ENCODE measurements at regions not wholly inside any gene's neighbourhood (a gene's known extent, or its start where the extent isn't known, plus 50 kb on each side); places are given as distances from the start of the nearest gene placed in this dataset.

- H3K4me3 Mint-ChIP-seq = no peak overlapping the region
- H3K9me3 Mint-ChIP-seq = peaks cover 0 to 38% (median 6%) of the 10 kb centered on the region in 9 donors
- POLR2A ChIA-PET = no interaction called here
- DNase-seq (no peak), ATAC-seq (no peak)
- no peaks in the 10 kb centered on the region for H3K4me1 Mint-ChIP-seq
- no peak overlapping the region for H3K27ac Mint-ChIP-seq
- no peaks in the 10 kb centered on the region for H3K27me3 Mint-ChIP-seq
- H3K36me3 Mint-ChIP-seq = no peaks in the 10 kb centered on the region
Observed at GRCh38 chr5:104297076-104297475, 734.5 kb upstream of the NUDT12 start.

- POLR2A ChIA-PET = no interaction called here
- H3K4me3 Mint-ChIP-seq = no peak overlapping the region
Observed at GRCh38 chr5:104295991-104296390, 733.4 kb upstream of the NUDT12 start.

GRCh38 chr5:104283136-104283535 is 720.5 kb upstream of the NUDT12 start:
- no peak overlapping the region for H3K27ac Mint-ChIP-seq
- DNase-seq (no peak), ATAC-seq (no peak)
- H3K4me3 Mint-ChIP-seq = no peak overlapping the region
- POLR2A ChIA-PET = no interaction called here
- H3K9me3 Mint-ChIP-seq = peaks cover 0 to 13% (median 9%) of the 10 kb centered on the region in 9 donors
- no peaks in the 10 kb centered on the region for H3K27me3 Mint-ChIP-seq
- no peaks in the 10 kb centered on the region for H3K36me3 Mint-ChIP-seq
- no peaks in the 10 kb centered on the region for H3K4me1 Mint-ChIP-seq

More at GRCh38 chr5:104295991-104296390, 733.4 kb upstream of the NUDT12 start:
- DNase-seq = no peak
- Mint-ChIP-seq H3K27ac (no peak overlapping the region), H3K27me3 (no peaks in the 10 kb centered on the region), H3K4me1 (no peaks in the 10 kb centered on the region), H3K36me3 (no peaks in the 10 kb centered on the region), H3K9me3 (peaks cover 0 to 38% (median 6%) of the 10 kb centered on the region in 9 donors)
- no peak for ATAC-seq

- ATAC-seq (no peak), DNase-seq (no peak)
- Mint-ChIP-seq H3K36me3 (no peaks in the 10 kb centered on the region), H3K27ac (no peak overlapping the region), H3K9me3 (peaks cover 0 to 16% (median 7%) of the 10 kb centered on the region in 9 donors), H3K4me1 (no peaks in the 10 kb centered on the region), H3K4me3 (no peak overlapping the region), H3K27me3 (no peaks in the 10 kb centered on the region)
- POLR2A ChIA-PET = no interaction called here
Observed at GRCh38 chr5:104273725-104274124, 711.1 kb upstream of the NUDT12 start.

GRCh38 chr5:104267320-104268015 is 704.9 kb upstream of the NUDT12 start:
- Mint-ChIP-seq H3K4me1 (no peaks in the 10 kb centered on the region), H3K9me3 (peaks cover 0 to 22% (median 8%) of the 10 kb centered on the region in 9 donors), H3K4me3 (no peak overlapping the region), H3K27ac (no peak overlapping the region), H3K27me3 (no peaks in the 10 kb centered on the region), H3K36me3 (no peaks in the 10 kb centered on the region)
- POLR2A ChIA-PET = no interaction called here
- ATAC-seq = no peak
- DNase-seq = no peak

- POLR2A ChIA-PET = interaction anchor here (0.6 kb wide), 1 partner anchor 8 kb away, joined by 3 read pairs; no protein-coding TSS in a partner anchor
- no peak for ATAC-seq
Observed at GRCh38 chr5:104266161-104266560, 703.6 kb upstream of the NUDT12 start.

GRCh38 chr5:104265531-104266140 is 703.0 kb upstream of the NUDT12 start:
- Mint-ChIP-seq H3K36me3 (no peaks in the 10 kb centered on the region), H3K27me3 (no peaks in the 10 kb centered on the region), H3K4me3 (no peak overlapping the region), H3K27ac (no peak overlapping the region), H3K4me1 (no peaks in the 10 kb centered on the region), H3K9me3 (peaks cover 1 to 34% (median 6%) of the 10 kb centered on the region in 9 donors)
- no peak for ATAC-seq
- no peak for DNase-seq
- POLR2A ChIA-PET = interaction anchor here (0.6 kb wide), 1 partner anchor 9 kb away, joined by 3 read pairs; no protein-coding TSS in a partner anchor

More at GRCh38 chr5:104266161-104266560, 703.6 kb upstream of the NUDT12 start:
- H3K36me3 Mint-ChIP-seq = no peaks in the 10 kb centered on the region
- H3K9me3 Mint-ChIP-seq = peaks cover 1 to 35% (median 6%) of the 10 kb centered on the region in 9 donors
- no peak overlapping the region for H3K27ac Mint-ChIP-seq
- H3K4me3 Mint-ChIP-seq = no peak overlapping the region
- H3K4me1 Mint-ChIP-seq = no peaks in the 10 kb centered on the region
- no peak for DNase-seq
- no peaks in the 10 kb centered on the region for H3K27me3 Mint-ChIP-seq

GRCh38 chr5:104247260-104247659 is 684.7 kb upstream of the NUDT12 start:
- Mint-ChIP-seq H3K9me3 (peaks cover 1 to 25% (median 6%) of the 10 kb centered on the region in 9 donors), H3K27ac (no peak overlapping the region)

GRCh38 chr5:104241046-104241445 is 678.5 kb upstream of the NUDT12 start:
- POLR2A ChIA-PET = no interaction called here
- H3K4me1 Mint-ChIP-seq = no peaks in the 10 kb centered on the region
- no peak overlapping the region for H3K4me3 Mint-ChIP-seq
- H3K9me3 Mint-ChIP-seq = peaks cover 0 to 6% (median 2%) of the 10 kb centered on the region in 9 donors
- no peak overlapping the region for H3K27ac Mint-ChIP-seq
- ATAC-seq (no peak), DNase-seq (no peak)
- no peaks in the 10 kb centered on the region for H3K27me3 Mint-ChIP-seq
- no peaks in the 10 kb centered on the region for H3K36me3 Mint-ChIP-seq

More at GRCh38 chr5:104247260-104247659, 684.7 kb upstream of the NUDT12 start:
- Mint-ChIP-seq H3K4me1 (no peaks in the 10 kb centered on the region), H3K36me3 (no peaks in the 10 kb centered on the region), H3K4me3 (no peak overlapping the region), H3K27me3 (no peaks in the 10 kb centered on the region)
- POLR2A ChIA-PET = no interaction called here
- ATAC-seq (no peak), DNase-seq (no peak)

- Mint-ChIP-seq H3K4me1 (no peaks in the 10 kb centered on the region), H3K4me3 (no peak overlapping the region), H3K27ac (no peak overlapping the region), H3K36me3 (no peaks in the 10 kb centered on the region), H3K27me3 (no peaks in the 10 kb centered on the region), H3K9me3 (peaks cover 0 to 5% (median 2%) of the 10 kb centered on the region in 9 donors)
- ATAC-seq = no peak
- POLR2A ChIA-PET = no interaction called here
- DNase-seq = no peak
Observed at GRCh38 chr5:104237586-104237985, 675.0 kb upstream of the NUDT12 start.

- DNase-seq (no peak), ATAC-seq (no peak)
- Mint-ChIP-seq H3K4me1 (no peaks in the 10 kb centered on the region), H3K9me3 (peaks cover 0 to 10% (median 0%) of the 10 kb centered on the region in 9 donors), H3K36me3 (no peaks in the 10 kb centered on the region), H3K27ac (no peak overlapping the region), H3K27me3 (no peaks in the 10 kb centered on the region), H3K4me3 (no peak overlapping the region)
- POLR2A ChIA-PET = no interaction called here
Observed at GRCh38 chr5:104223885-104224773, 661.5 kb upstream of the NUDT12 start.

GRCh38 chr5:104218200-104218599 is 655.6 kb upstream of the NUDT12 start:
- no peaks in the 10 kb centered on the region for H3K4me1 Mint-ChIP-seq
- no peaks in the 10 kb centered on the region for H3K36me3 Mint-ChIP-seq
- POLR2A ChIA-PET = no interaction called here
- no peak for ATAC-seq
- H3K27me3 Mint-ChIP-seq = no peaks in the 10 kb centered on the region
- no peak overlapping the region for H3K27ac Mint-ChIP-seq
- H3K4me3 Mint-ChIP-seq = no peak overlapping the region
- peaks cover 0 to 9% (median 2%) of the 10 kb centered on the region in 9 donors for H3K9me3 Mint-ChIP-seq
- DNase-seq = no peak

- Mint-ChIP-seq H3K27ac (no peak overlapping the region), H3K9me3 (peaks cover 0 to 20% (median 5%) of the 10 kb centered on the region in 9 donors), H3K36me3 (peaks cover 0 to 3% (median 0%) of the 10 kb centered on the region in 3 donors), H3K4me1 (no peaks in the 10 kb centered on the region), H3K4me3 (no peak overlapping the region), H3K27me3 (no peaks in the 10 kb centered on the region)
- ATAC-seq = no peak
- no peak for DNase-seq
- POLR2A ChIA-PET = no interaction called here
Observed at GRCh38 chr5:104213216-104213615, 650.6 kb upstream of the NUDT12 start.

All from naive thymus-derived CD8-positive, alpha-beta T cell (primary cell).